Lower leg skin (tissue), 3 donors: ENCODE measurements at regions not wholly inside any gene's neighbourhood (a gene's known extent, or its start where the extent isn't known, plus 50 kb on each side); places are given as distances from the start of the nearest gene placed in this dataset.

Source experiments
- CTCF ChIP-seq, 3 donors: fragments of 450-650 bp; IDR thresholded peaks; one replicate each; pipeline ENCODE4 v1.5.1; 2016; ENCODE audit warnings: antibody characterized with exemption in 3 of 3, mild to moderate bottlenecking in 3 of 3, moderate library complexity in 2 of 3
- POLR2A ChIP-seq, 2 donors: fragments of 450-650 bp; IDR thresholded peaks; one replicate each; pipeline ENCODE4 v1.6.1; 2016 to 2017; ENCODE audit warnings: antibody characterized with exemption in 2 of 2, mild to moderate bottlenecking in 1 of 2, moderate library complexity in 1 of 2

DNA sequence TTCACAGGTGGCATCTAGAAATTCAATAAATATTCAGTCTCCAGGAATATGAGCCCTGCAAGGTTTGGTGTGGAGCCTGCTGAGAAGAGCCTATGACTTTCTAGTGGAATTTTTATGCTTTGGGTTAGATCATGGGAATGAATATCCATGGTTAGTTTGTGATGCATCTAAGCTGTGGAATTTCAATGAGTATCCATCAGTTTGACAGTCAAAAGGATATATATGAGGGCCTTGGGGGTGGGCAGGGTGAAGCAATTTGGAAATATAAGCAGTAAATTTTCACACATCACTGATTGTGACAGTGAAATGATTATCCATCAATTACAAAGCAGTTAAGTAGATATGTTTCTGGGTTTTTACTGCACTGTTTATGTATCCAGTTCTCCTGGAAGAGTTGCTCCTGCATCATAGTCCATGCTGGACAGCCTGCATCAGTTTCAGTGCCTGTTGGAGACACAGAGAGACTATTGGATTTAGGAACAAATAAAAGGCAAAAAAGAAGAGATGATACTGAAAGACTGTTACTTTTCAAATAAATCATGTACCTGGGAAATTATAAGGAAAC, 530.8 kb downstream of the MFSD1 start:
- TF ChIP-seq CTCF (IDR thresholded peaks at IDR 0.05) (no peak), POLR2A (IDR thresholded peaks at IDR 0.05) (no peak)
